Transverse colon (tissue), 3 donors: ENCODE measurements at regions not wholly inside any gene's neighbourhood (a gene's known extent, or its start where the extent isn't known, plus 50 kb on each side); places are given as distances from the start of the nearest gene placed in this dataset.

ENCODE experiments used
- POLR2A ChIP-seq: fragments of 450-650 bp; IDR thresholded peaks from one replicate; pipeline ENCODE4 v1.6.1; 2016; ENCODE audit warnings: antibody characterized with exemption, mild to moderate bottlenecking, moderate library complexity
- TF ChIP-seq, protein P1 (sequence below), 5 experiments: fragments of 200-600 bp in 3 of 5; fragments of 450-650 bp in 2 of 5; sonication (generic) in 3 of 5; IDR thresholded peaks; 1 replicate in 2 of 5; 2 replicates in 3 of 5; pipeline ENCODE4 v1.5.1; 2016 to 2017; ENCODE audit warnings: antibody characterized with exemption in 5 of 5, inconsistent platforms in 3 of 5, mild to moderate bottlenecking in 2 of 5, moderate library complexity in 1 of 5

DNA sequence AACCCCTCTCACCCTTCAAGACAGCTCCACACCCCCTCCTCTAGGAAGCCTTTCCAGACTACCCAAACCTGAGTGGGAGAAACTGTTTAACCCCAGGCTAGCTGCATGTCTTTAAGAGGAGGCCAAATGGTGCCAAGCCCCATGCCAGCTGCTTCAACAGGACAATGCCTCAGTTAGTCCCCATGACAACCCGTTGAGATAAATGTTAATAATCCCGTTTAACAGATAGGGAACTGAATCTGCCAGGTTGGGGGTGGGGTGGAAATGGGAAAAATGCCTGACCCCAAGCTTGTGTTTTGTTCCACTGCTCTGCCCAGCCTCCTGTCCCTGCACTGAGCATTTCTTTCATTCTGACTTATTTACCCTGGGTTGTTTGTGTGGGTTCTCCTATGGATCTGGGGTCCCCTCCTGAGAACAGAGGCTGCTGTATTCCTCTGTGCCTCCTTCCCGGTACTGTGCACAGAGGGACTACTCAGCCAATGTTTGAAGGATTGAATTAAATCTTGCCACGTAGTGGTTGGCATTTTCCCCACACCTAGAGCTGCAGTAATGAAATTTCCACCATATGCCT is 452.6 kb upstream of the ZMIZ1 start:
- TF ChIP-seq, protein P1, sequence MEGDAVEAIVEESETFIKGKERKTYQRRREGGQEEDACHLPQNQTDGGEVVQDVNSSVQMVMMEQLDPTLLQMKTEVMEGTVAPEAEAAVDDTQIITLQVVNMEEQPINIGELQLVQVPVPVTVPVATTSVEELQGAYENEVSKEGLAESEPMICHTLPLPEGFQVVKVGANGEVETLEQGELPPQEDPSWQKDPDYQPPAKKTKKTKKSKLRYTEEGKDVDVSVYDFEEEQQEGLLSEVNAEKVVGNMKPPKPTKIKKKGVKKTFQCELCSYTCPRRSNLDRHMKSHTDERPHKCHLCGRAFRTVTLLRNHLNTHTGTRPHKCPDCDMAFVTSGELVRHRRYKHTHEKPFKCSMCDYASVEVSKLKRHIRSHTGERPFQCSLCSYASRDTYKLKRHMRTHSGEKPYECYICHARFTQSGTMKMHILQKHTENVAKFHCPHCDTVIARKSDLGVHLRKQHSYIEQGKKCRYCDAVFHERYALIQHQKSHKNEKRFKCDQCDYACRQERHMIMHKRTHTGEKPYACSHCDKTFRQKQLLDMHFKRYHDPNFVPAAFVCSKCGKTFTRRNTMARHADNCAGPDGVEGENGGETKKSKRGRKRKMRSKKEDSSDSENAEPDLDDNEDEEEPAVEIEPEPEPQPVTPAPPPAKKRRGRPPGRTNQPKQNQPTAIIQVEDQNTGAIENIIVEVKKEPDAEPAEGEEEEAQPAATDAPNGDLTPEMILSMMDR (IDR thresholded peaks at IDR 0.05) = no peak
- no peak for TF ChIP-seq POLR2A
